Activated CD4-positive, alpha-beta memory T cell treated with anti-CD3 and anti-CD28 coated beads, Interleukin-2, amount 10 ng/mL, durations not matched to agents 7 days and 5 days (primary cell): ENCODE measurements at regions not wholly inside any gene's neighbourhood (a gene's known extent, or its start where the extent isn't known, plus 50 kb on each side); places are given as distances from the start of the nearest gene placed in this dataset.

ENCODE experiments used
- CTCF ChIA-PET: fragments of 350-600 bp; sonication (Branson Sonifier 250); formaldehyde crosslinking; loops from one replicate; lab custom pipeline; 2021; ENCODE audit warnings: antibody characterized with exemption, inconsistent platforms; lab: Charles Lee
- POLR2A ChIA-PET: fragments of 350-600 bp; sonication (Branson Sonifier 250); formaldehyde crosslinking; loops from one replicate; lab custom pipeline; 2021; ENCODE audit warnings: antibody characterized with exemption; lab: Charles Lee
- DNase-seq: peaks from one replicate; pipeline ENCODE4 v3.0.0-alpha.2; 2020
- H3K27ac Mint-ChIP-seq: one replicate; pipeline ENCODE4 v1.8.0; 2021; ENCODE audit warnings: mild to moderate bottlenecking, mixed read lengths
- H3K27me3 Mint-ChIP-seq: one replicate; pipeline ENCODE4 v1.8.0; 2021; ENCODE audit warnings: mixed read lengths
- H3K36me3 Mint-ChIP-seq: one replicate; pipeline ENCODE4 v1.8.0; 2021; ENCODE audit warnings: low read depth, mixed read lengths
- H3K4me1 Mint-ChIP-seq: one replicate; pipeline ENCODE4 v1.8.0; 2021; ENCODE audit warnings: mixed read lengths
- H3K4me3 Mint-ChIP-seq: one replicate; pipeline ENCODE4 v1.8.0; 2021; ENCODE audit warnings: mild to moderate bottlenecking, mixed read lengths
- H3K9me3 Mint-ChIP-seq: one replicate; pipeline ENCODE4 v1.8.0; 2021; ENCODE audit warnings: mixed read lengths

DNA sequence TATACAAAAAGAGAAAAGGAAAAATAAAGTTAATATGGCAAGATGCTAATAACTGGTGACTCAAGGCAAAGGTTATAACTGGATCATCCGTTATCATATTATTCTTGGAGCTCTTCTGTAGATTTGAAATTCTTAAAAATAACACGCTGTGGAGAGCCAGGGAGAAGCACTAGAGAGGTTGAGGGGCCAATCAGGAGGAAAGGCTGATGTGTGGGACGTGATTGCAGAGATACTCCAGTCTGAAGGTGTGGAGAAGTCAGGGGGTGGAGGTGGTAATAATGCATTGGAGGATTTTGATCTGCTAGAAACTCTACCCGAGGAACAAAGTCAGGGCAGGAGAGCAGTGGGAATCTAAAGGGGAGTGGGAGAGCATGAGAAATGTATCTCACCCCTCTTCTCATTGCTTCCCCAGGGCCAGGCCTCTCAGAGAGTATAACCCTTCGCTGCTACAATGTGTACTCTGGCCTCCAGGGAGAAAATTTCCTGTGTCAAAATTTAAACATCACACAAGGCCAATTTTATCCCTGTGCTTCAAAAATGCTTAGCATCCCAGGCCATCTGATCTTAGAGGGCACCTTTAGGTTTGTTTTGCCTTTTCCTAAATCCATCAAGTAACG lies 211.5 kb upstream of the SEMA6D start:
- H3K36me3 Mint-ChIP-seq = no peaks in the 10 kb centered on the region
- H3K27me3 Mint-ChIP-seq = no peaks in the 10 kb centered on the region
- CTCF ChIA-PET = no interaction called here
- no peak overlapping the region for H3K27ac Mint-ChIP-seq
- POLR2A ChIA-PET = no interaction called here
- peaks cover 7% of the 10 kb centered on the region for H3K9me3 Mint-ChIP-seq
- no peaks in the 10 kb centered on the region for H3K4me1 Mint-ChIP-seq
- no peak for DNase-seq
- H3K4me3 Mint-ChIP-seq = no peak overlapping the region

DNA sequence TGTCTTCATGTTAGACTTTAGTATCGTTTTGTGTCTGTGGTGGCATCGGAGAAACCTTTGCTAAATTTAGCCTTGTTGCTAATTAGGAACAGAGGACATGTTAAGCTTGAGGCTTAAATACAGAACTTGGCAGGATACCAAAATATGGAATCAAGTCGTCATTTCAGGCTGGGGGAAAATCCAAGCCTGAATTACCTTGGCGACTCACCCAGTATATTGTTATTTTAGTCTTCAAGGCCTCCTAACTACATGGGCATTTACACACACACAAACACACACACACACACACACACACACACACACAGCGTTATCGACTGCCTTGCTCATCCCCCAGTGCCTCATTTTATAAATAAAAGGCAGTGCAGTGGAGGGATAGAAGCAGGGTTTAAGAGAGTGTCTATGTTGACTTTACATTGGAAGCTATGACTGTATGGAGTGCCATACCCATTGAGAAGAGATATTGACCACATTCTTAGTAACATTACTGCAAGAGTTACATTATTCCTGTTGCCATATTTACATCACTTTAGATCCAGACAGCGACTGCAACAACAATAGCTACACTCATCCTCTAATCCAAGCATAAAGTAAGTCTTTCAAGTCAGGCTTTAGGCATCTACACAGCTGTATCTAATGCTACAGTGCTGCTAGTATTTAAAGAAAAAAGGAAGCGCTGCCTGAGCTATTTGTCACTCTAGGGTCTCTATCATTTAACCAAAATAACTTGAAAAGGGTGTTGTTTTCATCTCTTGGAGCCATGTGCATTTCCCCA lies 210.8 kb upstream of the SEMA6D start:
- Mint-ChIP-seq H3K4me3 (no peak overlapping the region), H3K27me3 (no peaks in the 10 kb centered on the region), H3K9me3 (peaks cover 7% of the 10 kb centered on the region), H3K4me1 (no peaks in the 10 kb centered on the region), H3K27ac (no peak overlapping the region), H3K36me3 (no peaks in the 10 kb centered on the region)
- no peak for DNase-seq
- POLR2A ChIA-PET = no interaction called here
- CTCF ChIA-PET = no interaction called here

GRCh38 chr15:47507221-47507985 lies 209.9 kb upstream of the SEMA6D start:
- POLR2A ChIA-PET = no interaction called here
- Mint-ChIP-seq H3K27me3 (no peaks in the 10 kb centered on the region), H3K9me3 (peaks cover 3% of the 10 kb centered on the region), H3K4me1 (no peaks in the 10 kb centered on the region), H3K36me3 (no peaks in the 10 kb centered on the region), H3K27ac (no peak overlapping the region), H3K4me3 (no peak overlapping the region)
- CTCF ChIA-PET = no interaction called here
- no peak for DNase-seq

DNA sequence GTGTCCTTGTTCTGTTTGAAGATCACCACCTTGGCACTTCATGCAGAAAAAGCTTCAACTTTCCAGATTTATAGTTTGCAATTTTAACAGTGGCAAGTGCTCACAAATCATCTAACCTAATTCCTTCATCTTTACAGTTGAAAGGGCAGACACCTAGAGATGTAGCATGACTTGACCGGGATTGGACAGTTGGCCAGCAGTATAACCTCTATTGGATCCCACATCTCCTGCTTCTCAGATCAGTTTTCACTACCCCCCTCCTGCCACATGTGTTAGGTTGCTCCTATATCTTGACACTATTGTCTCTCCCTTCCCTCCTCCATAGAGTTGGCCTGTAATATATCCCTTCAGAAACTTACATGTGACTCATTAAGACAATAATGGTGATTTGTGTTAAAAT lies 206.0 kb upstream of the SEMA6D start:
- POLR2A ChIA-PET = no interaction called here

DNA sequence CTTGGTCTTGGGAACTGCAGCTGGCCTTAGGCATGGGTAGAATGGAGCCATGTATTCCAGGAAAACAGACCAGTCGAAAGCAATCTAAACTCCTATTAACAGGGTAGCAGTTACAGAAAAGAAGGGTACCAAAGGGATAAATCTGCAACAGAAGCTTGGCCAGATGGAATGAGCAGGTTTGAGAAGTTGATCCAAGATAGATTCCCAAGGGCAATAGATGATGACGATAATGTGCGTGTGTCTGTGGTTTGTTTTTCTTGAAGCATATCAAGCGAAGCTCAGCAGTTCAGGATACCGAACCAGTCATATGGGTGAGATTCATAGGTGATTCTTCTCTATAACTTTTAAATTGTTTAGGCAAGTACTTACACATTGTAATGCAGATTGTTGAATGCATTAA lies 203.8 kb upstream of the SEMA6D start:
- Mint-ChIP-seq H3K4me3 (no peak overlapping the region), H3K4me1 (no peaks in the 10 kb centered on the region), H3K27ac (no peak overlapping the region), H3K27me3 (no peaks in the 10 kb centered on the region), H3K9me3 (peaks cover 3% of the 10 kb centered on the region), H3K36me3 (no peaks in the 10 kb centered on the region)
- no peak for DNase-seq
- POLR2A ChIA-PET = no interaction called here
- CTCF ChIA-PET = no interaction called here

More for the DNA sequence above, 206.0 kb upstream of the SEMA6D start:
- Mint-ChIP-seq H3K9me3 (peaks cover 3% of the 10 kb centered on the region), H3K36me3 (no peaks in the 10 kb centered on the region), H3K27me3 (no peaks in the 10 kb centered on the region), H3K4me1 (no peaks in the 10 kb centered on the region), H3K4me3 (no peak overlapping the region), H3K27ac (no peak overlapping the region)
- DNase-seq = no peak
- CTCF ChIA-PET = no interaction called here

DNA sequence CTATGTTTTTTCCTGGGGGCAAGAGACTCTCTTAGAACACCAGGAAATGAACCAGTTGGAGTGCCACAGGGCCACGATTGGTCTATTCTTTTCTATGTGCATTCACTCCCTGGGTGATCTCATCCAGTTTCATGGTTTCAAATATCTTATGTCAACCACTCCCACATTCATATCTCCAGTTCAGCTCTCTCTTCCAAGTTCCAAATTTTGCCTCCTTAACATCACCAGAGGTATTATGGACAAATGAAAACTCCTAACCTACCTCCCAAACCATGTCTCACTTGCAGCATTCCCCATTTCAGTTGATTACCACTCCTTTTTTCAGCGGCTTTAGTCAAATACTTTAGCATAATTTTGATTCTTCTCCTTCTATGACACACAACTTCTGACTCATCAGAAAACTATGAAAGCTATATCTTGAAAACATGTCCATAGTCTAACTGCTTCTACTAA lies 203.1 kb upstream of the SEMA6D start:
- DNase-seq = no peak
- CTCF ChIA-PET = no interaction called here
- H3K4me1 Mint-ChIP-seq = no peaks in the 10 kb centered on the region
- no peak overlapping the region for H3K4me3 Mint-ChIP-seq
- H3K27ac Mint-ChIP-seq = no peak overlapping the region
- H3K27me3 Mint-ChIP-seq = no peaks in the 10 kb centered on the region
- peaks cover 3% of the 10 kb centered on the region for H3K9me3 Mint-ChIP-seq
- POLR2A ChIA-PET = no interaction called here
- no peaks in the 10 kb centered on the region for H3K36me3 Mint-ChIP-seq

GRCh38 chr15:47516558-47516957 lies 200.7 kb upstream of the SEMA6D start:
- POLR2A ChIA-PET = no interaction called here
- H3K4me1 Mint-ChIP-seq = no peaks in the 10 kb centered on the region
- no peak for DNase-seq
- no peaks in the 10 kb centered on the region for H3K27me3 Mint-ChIP-seq
- H3K27ac Mint-ChIP-seq = no peak overlapping the region
- no peaks in the 10 kb centered on the region for H3K36me3 Mint-ChIP-seq
- CTCF ChIA-PET = no interaction called here
- H3K4me3 Mint-ChIP-seq = no peak overlapping the region
- no peaks in the 10 kb centered on the region for H3K9me3 Mint-ChIP-seq

GRCh38 chr15:47516972-47517371 lies 200.3 kb upstream of the SEMA6D start:
- Mint-ChIP-seq H3K36me3 (no peaks in the 10 kb centered on the region), H3K27ac (no peak overlapping the region), H3K27me3 (no peaks in the 10 kb centered on the region), H3K4me3 (no peak overlapping the region), H3K4me1 (no peaks in the 10 kb centered on the region), H3K9me3 (peaks cover 1% of the 10 kb centered on the region)
- ChIA-PET POLR2A (no interaction called here), CTCF (interaction anchor here (1.2 kb wide), 1 partner anchor 45 kb away, joined by 3 read pairs; no protein-coding TSS in a partner anchor)
- no peak for DNase-seq

DNA sequence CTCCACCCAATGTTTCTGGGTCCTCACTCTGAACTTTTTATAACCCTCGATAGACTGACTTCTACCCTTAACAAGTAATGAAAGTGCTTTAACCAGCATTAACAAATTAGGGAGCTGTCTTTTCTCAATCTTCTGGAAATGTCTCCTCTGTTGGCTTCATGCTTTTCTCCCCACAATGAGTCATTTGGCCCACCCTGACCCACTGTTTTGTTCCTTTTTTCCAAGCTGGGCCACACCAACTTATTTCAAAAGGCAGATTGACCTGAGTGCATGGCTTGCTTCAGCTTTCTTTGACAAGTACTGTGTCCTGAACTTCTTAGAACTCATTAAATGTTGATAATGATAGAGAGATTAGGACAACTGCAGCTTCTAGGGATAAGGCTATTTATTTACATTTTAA lies 199.6 kb upstream of the SEMA6D start:
- H3K9me3 Mint-ChIP-seq = peaks cover 3% of the 10 kb centered on the region

DNA sequence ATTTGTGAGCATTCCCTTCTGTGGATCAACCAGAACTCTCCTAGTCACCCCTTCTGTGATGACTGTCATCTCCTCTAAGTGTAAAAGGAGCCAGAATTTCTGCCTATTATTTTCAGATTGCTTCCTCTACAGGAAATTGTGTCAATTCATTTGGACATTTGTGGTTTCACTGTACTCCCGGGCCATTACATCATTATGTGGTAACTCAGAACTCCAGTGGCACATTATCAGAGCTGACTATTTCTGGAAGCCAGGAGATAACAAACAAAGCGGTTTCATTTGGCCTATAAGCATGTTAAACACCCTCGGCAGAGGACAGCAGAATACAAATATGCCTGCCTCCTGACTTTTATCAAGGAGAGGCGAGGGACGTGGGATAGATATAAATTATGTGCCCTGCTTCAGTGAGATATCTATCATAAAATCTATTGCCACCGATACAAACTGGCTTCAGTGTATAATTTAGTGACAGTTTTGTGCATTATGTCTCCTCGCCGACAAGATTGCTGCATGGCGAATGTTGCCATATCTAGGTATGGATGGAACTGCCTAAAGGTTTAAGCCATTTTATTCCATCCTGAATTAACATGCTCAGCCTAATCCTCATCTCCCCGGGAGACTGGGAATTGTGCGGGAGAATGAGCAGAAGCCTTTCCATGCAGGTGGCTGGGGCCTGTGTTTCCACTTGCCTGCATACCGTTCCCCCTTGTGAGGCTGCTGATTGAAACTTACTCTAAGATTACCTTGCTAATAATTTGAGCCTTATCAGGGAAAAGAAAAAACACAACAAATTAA lies 193.4 kb upstream of the SEMA6D start:
- CTCF ChIA-PET = no interaction called here
- no peak for DNase-seq
- POLR2A ChIA-PET = no interaction called here
- Mint-ChIP-seq H3K4me1 (no peaks in the 10 kb centered on the region), H3K36me3 (no peaks in the 10 kb centered on the region), H3K27ac (no peak overlapping the region), H3K27me3 (no peaks in the 10 kb centered on the region), H3K4me3 (no peak overlapping the region), H3K9me3 (peaks cover 6% of the 10 kb centered on the region)

More for the DNA sequence above, 199.6 kb upstream of the SEMA6D start:
- H3K36me3 Mint-ChIP-seq = no peaks in the 10 kb centered on the region
- no peak overlapping the region for H3K27ac Mint-ChIP-seq
- no peak for DNase-seq
- POLR2A ChIA-PET = no interaction called here
- H3K4me3 Mint-ChIP-seq = no peak overlapping the region
- no peaks in the 10 kb centered on the region for H3K27me3 Mint-ChIP-seq
- CTCF ChIA-PET = interaction anchor here (1.2 kb wide), 1 partner anchor 46 kb away, joined by 3 read pairs; no protein-coding TSS in a partner anchor
- H3K4me1 Mint-ChIP-seq = no peaks in the 10 kb centered on the region

DNA sequence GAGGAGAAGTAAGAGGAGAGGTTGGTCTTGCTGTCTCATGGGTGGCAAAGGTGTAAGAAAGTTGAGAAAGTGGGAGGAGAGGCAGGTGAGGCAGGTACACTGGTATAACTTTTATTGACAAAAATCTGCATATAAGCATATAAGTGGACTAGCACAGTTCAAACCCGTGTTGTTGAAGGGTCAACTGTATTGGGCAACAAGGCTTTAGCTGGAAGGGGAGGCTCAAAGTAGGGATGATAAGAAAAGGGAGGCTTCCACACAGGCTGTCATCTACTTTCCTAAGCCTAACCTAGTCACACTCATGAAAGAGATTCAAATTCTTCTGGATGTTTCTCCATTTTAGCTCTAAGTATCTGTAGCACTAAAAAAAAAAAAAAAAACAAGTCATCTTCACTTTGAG lies 188.1 kb upstream of the SEMA6D start:
- CTCF ChIA-PET = no interaction called here
- no peaks in the 10 kb centered on the region for H3K36me3 Mint-ChIP-seq
- no peak for DNase-seq
- H3K9me3 Mint-ChIP-seq = peaks cover 3% of the 10 kb centered on the region
- no peak overlapping the region for H3K4me3 Mint-ChIP-seq
- no peak overlapping the region for H3K27ac Mint-ChIP-seq
- no peaks in the 10 kb centered on the region for H3K4me1 Mint-ChIP-seq
- no peaks in the 10 kb centered on the region for H3K27me3 Mint-ChIP-seq
- POLR2A ChIA-PET = no interaction called here

- CTCF ChIA-PET = no interaction called here
- POLR2A ChIA-PET = no interaction called here
Observed at GRCh38 chr15:47534673-47535072, 182.6 kb upstream of the SEMA6D start.

GRCh38 chr15:47541562-47541961 lies 175.7 kb upstream of the SEMA6D start:
- Mint-ChIP-seq H3K27me3 (no peaks in the 10 kb centered on the region), H3K4me1 (no peaks in the 10 kb centered on the region), H3K36me3 (no peaks in the 10 kb centered on the region), H3K9me3 (peaks cover 2% of the 10 kb centered on the region), H3K27ac (no peak overlapping the region), H3K4me3 (no peak overlapping the region)
- POLR2A ChIA-PET = no interaction called here
- DNase-seq = no peak
- CTCF ChIA-PET = no interaction called here

More at GRCh38 chr15:47534673-47535072, 182.6 kb upstream of the SEMA6D start:
- no peaks in the 10 kb centered on the region for H3K27me3 Mint-ChIP-seq
- H3K4me1 Mint-ChIP-seq = no peaks in the 10 kb centered on the region
- H3K27ac Mint-ChIP-seq = no peak overlapping the region
- H3K36me3 Mint-ChIP-seq = no peaks in the 10 kb centered on the region
- H3K4me3 Mint-ChIP-seq = no peak overlapping the region
- peaks cover 10% of the 10 kb centered on the region for H3K9me3 Mint-ChIP-seq
- no peak for DNase-seq
